WTC11 (cell line): ENCODE measurements at regions not wholly inside any gene's neighbourhood (a gene's known extent, or its start where the extent isn't known, plus 50 kb on each side); places are given as distances from the start of the nearest gene placed in this dataset.

Experiments
- ATAC-seq: fragments of 200-7000 bp; cut with Tn5 transposase; 2 replicates; pipeline ENCODE4 v1.10.0; 2021; ENCODE audit warnings: mild to moderate bottlenecking, moderate library complexity
- CTCF ChIA-PET: fragments of 300-600 bp; sonication (Branson Sonifier 250); formaldehyde crosslinking; loops from one replicate; lab custom pipeline; 2021; ENCODE audit warnings: antibody characterized with exemption; lab: Charles Lee
- POLR2A ChIA-PET: fragments of 350-600 bp; sonication (Branson Sonifier 250); formaldehyde crosslinking; loops from one replicate; lab custom pipeline; 2021; ENCODE audit warnings: antibody characterized with exemption; lab: Charles Lee
- DNase-seq: peaks from one replicate; pipeline ENCODE4 v3.0.0; 2021; ENCODE audit warnings: low spot score
- H3K27ac Mint-ChIP-seq: 2 replicates; pipeline ENCODE4 v1.8.0; 2021; ENCODE audit warnings: mixed read lengths
- H3K27me3 Mint-ChIP-seq: 2 replicates; pipeline ENCODE4 v1.8.0; 2021; ENCODE audit warnings: low read depth, mild to moderate bottlenecking, moderate library complexity, mixed read lengths
- H3K36me3 Mint-ChIP-seq: 2 replicates; pipeline ENCODE4 v1.8.0; 2021; ENCODE audit warnings: mixed read lengths
- H3K4me1 Mint-ChIP-seq: 2 replicates; pipeline ENCODE4 v1.8.0; 2022; ENCODE audit warnings: mixed read lengths
- H3K4me3 Mint-ChIP-seq: 2 replicates; pipeline ENCODE4 v1.8.0; 2021; ENCODE audit warnings: mild to moderate bottlenecking, moderate library complexity, mixed read lengths
- H3K9me3 Mint-ChIP-seq: 2 replicates; pipeline ENCODE4 v1.8.0; 2021; ENCODE audit warnings: mixed read lengths
- ATF1 ChIP-seq: sonication (generic); formaldehyde crosslinking; IDR thresholded peaks from 2 replicates; pipeline ENCODE4 v1.8.1; 2023; ENCODE audit warnings: mild to moderate bottlenecking, moderate library complexity, missing genetic modification reagents
- ESRRA ChIP-seq: sonication (generic); formaldehyde crosslinking; IDR thresholded peaks from 2 replicates; pipeline ENCODE4 v1.8.1; 2022; ENCODE audit warnings: mild to moderate bottlenecking, missing genetic modification reagents, borderline replicate concordance
- FOXK1 ChIP-seq: sonication (generic); formaldehyde crosslinking; IDR thresholded peaks from 2 replicates; pipeline ENCODE4 v1.8.0; 2022; ENCODE audit warnings: mild to moderate bottlenecking, moderate library complexity, missing genetic modification reagents
- NFYB ChIP-seq: sonication (generic); formaldehyde crosslinking; conservative IDR thresholded peaks from 2 replicates; pipeline ENCODE4 v1.8.0; 2022; ENCODE audit warnings: low read depth, missing genetic modification reagents
- SMAD4 ChIP-seq: sonication (generic); formaldehyde crosslinking; IDR thresholded peaks from 2 replicates; pipeline ENCODE4 v1.8.0; 2022; ENCODE audit warnings: mild to moderate bottlenecking, missing genetic modification reagents
- ZNF219 ChIP-seq: sonication (generic); formaldehyde crosslinking; IDR thresholded peaks from 2 replicates; pipeline ENCODE4 v1.8.0; 2023; ENCODE audit warnings: missing genetic modification reagents, mild to moderate bottlenecking, borderline replicate concordance
- TF ChIP-seq, protein P1 (sequence below): sonication (generic); formaldehyde crosslinking; IDR thresholded peaks from 2 replicates; pipeline ENCODE4 v1.8.0; 2023; ENCODE audit warnings: mild to moderate bottlenecking, missing genetic modification reagents
- TF ChIP-seq, protein P2 (sequence below): fragments of 250-450 bp; sonication (Bioruptor Pico); IDR thresholded peaks from 2 replicates; pipeline ENCODE4 v1.9.0; 2021; ENCODE audit warnings: mild to moderate bottlenecking, borderline replicate concordance
- TF ChIP-seq, protein P3 (sequence below): sonication (generic); formaldehyde crosslinking; IDR thresholded peaks from 2 replicates; pipeline ENCODE4 v1.8.0; 2022; ENCODE audit warnings: mild to moderate bottlenecking, missing genetic modification reagents
- TF ChIP-seq, protein P4 (sequence below): fragments of 250-450 bp; sonication (Bioruptor Pico); IDR thresholded peaks from 2 replicates; pipeline ENCODE4 v2.1.2; 2022; ENCODE audit warnings: mild to moderate bottlenecking, moderate library complexity
- TF ChIP-seq, protein P5 (sequence below): sonication (generic); formaldehyde crosslinking; IDR thresholded peaks from 2 replicates; pipeline ENCODE4 v1.8.0; 2023; ENCODE audit warnings: missing genetic modification reagents, mild to moderate bottlenecking, borderline replicate concordance
- TF ChIP-seq, protein P6 (sequence below): sonication (generic); formaldehyde crosslinking; conservative IDR thresholded peaks from 2 replicates; pipeline ENCODE4 v1.8.1; 2023; ENCODE audit warnings: mild to moderate bottlenecking, low read depth, missing genetic modification reagents, moderate library complexity

DNA sequence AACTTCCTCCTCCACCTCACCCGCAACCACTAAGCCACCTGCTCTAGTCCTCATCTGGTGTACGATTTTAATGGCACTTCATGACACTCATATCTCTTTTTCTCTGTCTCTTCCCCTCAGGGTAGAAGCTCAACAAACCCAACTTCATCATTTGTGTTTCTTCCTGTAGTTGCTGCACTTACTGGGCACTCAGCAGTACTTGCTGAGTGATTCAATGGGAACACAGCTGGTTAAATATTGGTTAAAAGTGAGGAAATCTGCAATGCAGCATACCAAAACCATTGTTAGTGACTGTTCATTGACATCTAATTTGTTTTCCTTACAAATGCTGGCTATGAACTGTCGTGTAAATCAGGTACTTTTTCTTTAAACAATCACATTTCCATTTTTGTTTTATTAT lies 541.1 kb upstream of the PRMT6 start:
- TF ChIP-seq, protein P1, sequence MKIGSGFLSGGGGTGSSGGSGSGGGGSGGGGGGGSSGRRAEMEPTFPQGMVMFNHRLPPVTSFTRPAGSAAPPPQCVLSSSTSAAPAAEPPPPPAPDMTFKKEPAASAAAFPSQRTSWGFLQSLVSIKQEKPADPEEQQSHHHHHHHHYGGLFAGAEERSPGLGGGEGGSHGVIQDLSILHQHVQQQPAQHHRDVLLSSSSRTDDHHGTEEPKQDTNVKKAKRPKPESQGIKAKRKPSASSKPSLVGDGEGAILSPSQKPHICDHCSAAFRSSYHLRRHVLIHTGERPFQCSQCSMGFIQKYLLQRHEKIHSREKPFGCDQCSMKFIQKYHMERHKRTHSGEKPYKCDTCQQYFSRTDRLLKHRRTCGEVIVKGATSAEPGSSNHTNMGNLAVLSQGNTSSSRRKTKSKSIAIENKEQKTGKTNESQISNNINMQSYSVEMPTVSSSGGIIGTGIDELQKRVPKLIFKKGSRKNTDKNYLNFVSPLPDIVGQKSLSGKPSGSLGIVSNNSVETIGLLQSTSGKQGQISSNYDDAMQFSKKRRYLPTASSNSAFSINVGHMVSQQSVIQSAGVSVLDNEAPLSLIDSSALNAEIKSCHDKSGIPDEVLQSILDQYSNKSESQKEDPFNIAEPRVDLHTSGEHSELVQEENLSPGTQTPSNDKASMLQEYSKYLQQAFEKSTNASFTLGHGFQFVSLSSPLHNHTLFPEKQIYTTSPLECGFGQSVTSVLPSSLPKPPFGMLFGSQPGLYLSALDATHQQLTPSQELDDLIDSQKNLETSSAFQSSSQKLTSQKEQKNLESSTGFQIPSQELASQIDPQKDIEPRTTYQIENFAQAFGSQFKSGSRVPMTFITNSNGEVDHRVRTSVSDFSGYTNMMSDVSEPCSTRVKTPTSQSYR (CRISPR knock-in tag) = no peak
- no peak for TF ChIP-seq ZNF219
- TF ChIP-seq, protein P2, sequence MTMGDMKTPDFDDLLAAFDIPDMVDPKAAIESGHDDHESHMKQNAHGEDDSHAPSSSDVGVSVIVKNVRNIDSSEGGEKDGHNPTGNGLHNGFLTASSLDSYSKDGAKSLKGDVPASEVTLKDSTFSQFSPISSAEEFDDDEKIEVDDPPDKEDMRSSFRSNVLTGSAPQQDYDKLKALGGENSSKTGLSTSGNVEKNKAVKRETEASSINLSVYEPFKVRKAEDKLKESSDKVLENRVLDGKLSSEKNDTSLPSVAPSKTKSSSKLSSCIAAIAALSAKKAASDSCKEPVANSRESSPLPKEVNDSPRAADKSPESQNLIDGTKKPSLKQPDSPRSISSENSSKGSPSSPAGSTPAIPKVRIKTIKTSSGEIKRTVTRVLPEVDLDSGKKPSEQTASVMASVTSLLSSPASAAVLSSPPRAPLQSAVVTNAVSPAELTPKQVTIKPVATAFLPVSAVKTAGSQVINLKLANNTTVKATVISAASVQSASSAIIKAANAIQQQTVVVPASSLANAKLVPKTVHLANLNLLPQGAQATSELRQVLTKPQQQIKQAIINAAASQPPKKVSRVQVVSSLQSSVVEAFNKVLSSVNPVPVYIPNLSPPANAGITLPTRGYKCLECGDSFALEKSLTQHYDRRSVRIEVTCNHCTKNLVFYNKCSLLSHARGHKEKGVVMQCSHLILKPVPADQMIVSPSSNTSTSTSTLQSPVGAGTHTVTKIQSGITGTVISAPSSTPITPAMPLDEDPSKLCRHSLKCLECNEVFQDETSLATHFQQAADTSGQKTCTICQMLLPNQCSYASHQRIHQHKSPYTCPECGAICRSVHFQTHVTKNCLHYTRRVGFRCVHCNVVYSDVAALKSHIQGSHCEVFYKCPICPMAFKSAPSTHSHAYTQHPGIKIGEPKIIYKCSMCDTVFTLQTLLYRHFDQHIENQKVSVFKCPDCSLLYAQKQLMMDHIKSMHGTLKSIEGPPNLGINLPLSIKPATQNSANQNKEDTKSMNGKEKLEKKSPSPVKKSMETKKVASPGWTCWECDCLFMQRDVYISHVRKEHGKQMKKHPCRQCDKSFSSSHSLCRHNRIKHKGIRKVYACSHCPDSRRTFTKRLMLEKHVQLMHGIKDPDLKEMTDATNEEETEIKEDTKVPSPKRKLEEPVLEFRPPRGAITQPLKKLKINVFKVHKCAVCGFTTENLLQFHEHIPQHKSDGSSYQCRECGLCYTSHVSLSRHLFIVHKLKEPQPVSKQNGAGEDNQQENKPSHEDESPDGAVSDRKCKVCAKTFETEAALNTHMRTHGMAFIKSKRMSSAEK (CRISPR knock-in tag) = no peak
- TF ChIP-seq, protein P3, sequence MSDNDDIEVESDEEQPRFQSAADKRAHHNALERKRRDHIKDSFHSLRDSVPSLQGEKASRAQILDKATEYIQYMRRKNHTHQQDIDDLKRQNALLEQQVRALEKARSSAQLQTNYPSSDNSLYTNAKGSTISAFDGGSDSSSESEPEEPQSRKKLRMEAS (CRISPR knock-in tag) = no peak
- no peak for TF ChIP-seq FOXK1 (CRISPR knock-in tag)
- TF ChIP-seq ESRRA (CRISPR knock-in tag) = no peak
- TF ChIP-seq, protein P4, sequence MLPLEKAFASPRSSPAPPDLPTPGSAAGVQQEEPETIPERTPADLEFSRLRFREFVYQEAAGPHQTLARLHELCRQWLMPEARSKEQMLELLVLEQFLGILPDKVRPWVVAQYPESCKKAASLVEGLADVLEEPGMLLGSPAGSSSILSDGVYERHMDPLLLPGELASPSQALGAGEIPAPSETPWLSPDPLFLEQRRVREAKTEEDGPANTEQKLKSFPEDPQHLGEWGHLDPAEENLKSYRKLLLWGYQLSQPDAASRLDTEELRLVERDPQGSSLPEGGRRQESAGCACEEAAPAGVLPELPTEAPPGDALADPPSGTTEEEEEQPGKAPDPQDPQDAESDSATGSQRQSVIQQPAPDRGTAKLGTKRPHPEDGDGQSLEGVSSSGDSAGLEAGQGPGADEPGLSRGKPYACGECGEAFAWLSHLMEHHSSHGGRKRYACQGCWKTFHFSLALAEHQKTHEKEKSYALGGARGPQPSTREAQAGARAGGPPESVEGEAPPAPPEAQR (CRISPR knock-in tag) = no peak
- no peak for TF ChIP-seq SMAD4 (CRISPR knock-in tag)
- TF ChIP-seq, protein P5, sequence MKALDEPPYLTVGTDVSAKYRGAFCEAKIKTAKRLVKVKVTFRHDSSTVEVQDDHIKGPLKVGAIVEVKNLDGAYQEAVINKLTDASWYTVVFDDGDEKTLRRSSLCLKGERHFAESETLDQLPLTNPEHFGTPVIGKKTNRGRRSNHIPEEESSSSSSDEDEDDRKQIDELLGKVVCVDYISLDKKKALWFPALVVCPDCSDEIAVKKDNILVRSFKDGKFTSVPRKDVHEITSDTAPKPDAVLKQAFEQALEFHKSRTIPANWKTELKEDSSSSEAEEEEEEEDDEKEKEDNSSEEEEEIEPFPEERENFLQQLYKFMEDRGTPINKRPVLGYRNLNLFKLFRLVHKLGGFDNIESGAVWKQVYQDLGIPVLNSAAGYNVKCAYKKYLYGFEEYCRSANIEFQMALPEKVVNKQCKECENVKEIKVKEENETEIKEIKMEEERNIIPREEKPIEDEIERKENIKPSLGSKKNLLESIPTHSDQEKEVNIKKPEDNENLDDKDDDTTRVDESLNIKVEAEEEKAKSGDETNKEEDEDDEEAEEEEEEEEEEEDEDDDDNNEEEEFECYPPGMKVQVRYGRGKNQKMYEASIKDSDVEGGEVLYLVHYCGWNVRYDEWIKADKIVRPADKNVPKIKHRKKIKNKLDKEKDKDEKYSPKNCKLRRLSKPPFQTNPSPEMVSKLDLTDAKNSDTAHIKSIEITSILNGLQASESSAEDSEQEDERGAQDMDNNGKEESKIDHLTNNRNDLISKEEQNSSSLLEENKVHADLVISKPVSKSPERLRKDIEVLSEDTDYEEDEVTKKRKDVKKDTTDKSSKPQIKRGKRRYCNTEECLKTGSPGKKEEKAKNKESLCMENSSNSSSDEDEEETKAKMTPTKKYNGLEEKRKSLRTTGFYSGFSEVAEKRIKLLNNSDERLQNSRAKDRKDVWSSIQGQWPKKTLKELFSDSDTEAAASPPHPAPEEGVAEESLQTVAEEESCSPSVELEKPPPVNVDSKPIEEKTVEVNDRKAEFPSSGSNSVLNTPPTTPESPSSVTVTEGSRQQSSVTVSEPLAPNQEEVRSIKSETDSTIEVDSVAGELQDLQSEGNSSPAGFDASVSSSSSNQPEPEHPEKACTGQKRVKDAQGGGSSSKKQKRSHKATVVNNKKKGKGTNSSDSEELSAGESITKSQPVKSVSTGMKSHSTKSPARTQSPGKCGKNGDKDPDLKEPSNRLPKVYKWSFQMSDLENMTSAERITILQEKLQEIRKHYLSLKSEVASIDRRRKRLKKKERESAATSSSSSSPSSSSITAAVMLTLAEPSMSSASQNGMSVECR (CRISPR knock-in tag) = no peak
- ATAC-seq (no peak), DNase-seq (no peak)
- Mint-ChIP-seq H3K4me3 (no peak overlapping the region), H3K27ac (peak overlapping the region; percentile 10; the same call in 1 of the 2 replicates), H3K9me3 (no peaks in the 10 kb centered on the region; the same call in 1 of the 2 replicates), H3K4me1 (peaks cover 15% of the 10 kb centered on the region), H3K36me3 (no peaks in the 10 kb centered on the region), H3K27me3 (no peaks in the 10 kb centered on the region)
- POLR2A ChIA-PET = interaction anchor here (0.6 kb wide), 1 partner anchor 541 kb away, joined by 4 read pairs; no protein-coding TSS in a partner anchor
- CTCF ChIA-PET = no interaction called here

DNA sequence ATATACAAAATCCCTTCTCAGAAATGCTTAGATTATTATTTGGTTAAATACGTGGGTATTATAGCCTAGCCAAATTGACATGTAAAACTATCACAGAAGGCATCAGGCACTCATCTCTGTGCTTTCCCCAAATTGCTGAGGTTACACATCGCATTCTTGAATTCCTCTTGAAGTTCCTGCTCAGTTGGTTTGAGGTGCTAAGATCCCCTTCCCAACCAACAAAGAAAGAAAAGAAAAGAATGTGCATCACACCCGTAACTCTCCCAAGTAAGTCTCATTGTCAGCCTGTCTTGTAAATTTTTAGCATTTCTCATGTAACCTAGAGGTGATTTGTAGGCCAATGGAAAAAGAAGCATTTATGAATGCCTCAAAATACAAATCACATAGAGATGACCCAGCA lies 539.2 kb upstream of the PRMT6 start:
- ATAC-seq = peak; percentile 69
- Mint-ChIP-seq H3K27me3 (no peaks in the 10 kb centered on the region), H3K36me3 (no peaks in the 10 kb centered on the region), H3K4me1 (peaks cover 15% of the 10 kb centered on the region), H3K4me3 (no peak overlapping the region), H3K9me3 (no peaks in the 10 kb centered on the region; the same call in 1 of the 2 replicates), H3K27ac (no peak overlapping the region)
- ChIA-PET POLR2A (no interaction called here), CTCF (no interaction called here)
- no peak for DNase-seq
- TF ChIP-seq FOXK1 (CRISPR knock-in tag) = no peak
- TF ChIP-seq ATF1 (CRISPR knock-in tag) = no peak
- no peak for TF ChIP-seq NFYB (CRISPR knock-in tag)
- TF ChIP-seq, protein P6, sequence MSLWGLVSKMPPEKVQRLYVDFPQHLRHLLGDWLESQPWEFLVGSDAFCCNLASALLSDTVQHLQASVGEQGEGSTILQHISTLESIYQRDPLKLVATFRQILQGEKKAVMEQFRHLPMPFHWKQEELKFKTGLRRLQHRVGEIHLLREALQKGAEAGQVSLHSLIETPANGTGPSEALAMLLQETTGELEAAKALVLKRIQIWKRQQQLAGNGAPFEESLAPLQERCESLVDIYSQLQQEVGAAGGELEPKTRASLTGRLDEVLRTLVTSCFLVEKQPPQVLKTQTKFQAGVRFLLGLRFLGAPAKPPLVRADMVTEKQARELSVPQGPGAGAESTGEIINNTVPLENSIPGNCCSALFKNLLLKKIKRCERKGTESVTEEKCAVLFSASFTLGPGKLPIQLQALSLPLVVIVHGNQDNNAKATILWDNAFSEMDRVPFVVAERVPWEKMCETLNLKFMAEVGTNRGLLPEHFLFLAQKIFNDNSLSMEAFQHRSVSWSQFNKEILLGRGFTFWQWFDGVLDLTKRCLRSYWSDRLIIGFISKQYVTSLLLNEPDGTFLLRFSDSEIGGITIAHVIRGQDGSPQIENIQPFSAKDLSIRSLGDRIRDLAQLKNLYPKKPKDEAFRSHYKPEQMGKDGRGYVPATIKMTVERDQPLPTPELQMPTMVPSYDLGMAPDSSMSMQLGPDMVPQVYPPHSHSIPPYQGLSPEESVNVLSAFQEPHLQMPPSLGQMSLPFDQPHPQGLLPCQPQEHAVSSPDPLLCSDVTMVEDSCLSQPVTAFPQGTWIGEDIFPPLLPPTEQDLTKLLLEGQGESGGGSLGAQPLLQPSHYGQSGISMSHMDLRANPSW (CRISPR knock-in tag) = no peak
